ENCODE measurements at regions not wholly inside any gene's neighbourhood (a gene's known extent, or its start where the extent isn't known, plus 50 kb on each side); places are given as distances from the start of the nearest gene placed in this dataset.
"Not testable (repeated sequence)": the region's sequence is repeated elsewhere in the genome, so short reads cannot be mapped to it uniquely, and the experiment has no call there.

GRCh38 chr10:90975096-90975495, 54.2 kb upstream of the ANKRD1 start:
- DNase-seq: no peak

- no peak for DNase-seq
Observed at GRCh38 chr10:90977162-90977854, 56.4 kb upstream of the ANKRD1 start.

- no peak for DNase-seq
Observed at GRCh38 chr10:90977855-90978486, 57.1 kb upstream of the ANKRD1 start.

- DNase-seq: no peak
Observed at GRCh38 chr10:90982406-90983008, 61.6 kb upstream of the ANKRD1 start.

GRCh38 chr10:90983914-90984549, 63.1 kb upstream of the ANKRD1 start:
- DNase-seq: no peak

GRCh38 chr10:90984898-90985297, 64.0 kb upstream of the ANKRD1 start:
- no peak for DNase-seq

- DNase-seq: no peak
Observed at GRCh38 chr10:90985321-90985933, 64.5 kb upstream of the ANKRD1 start.

GRCh38 chr10:90986136-90986760, 65.4 kb upstream of the ANKRD1 start:
- no peak for DNase-seq

- DNase-seq: no peak
Observed at GRCh38 chr10:90986870-90987269, 66.0 kb upstream of the ANKRD1 start.

- no peak for DNase-seq
Observed at GRCh38 chr10:90987383-90987782, 66.5 kb upstream of the ANKRD1 start.

GRCh38 chr10:90988024-90988423, 67.1 kb upstream of the ANKRD1 start:
- no peak for DNase-seq

GRCh38 chr10:90988802-90989201, 67.9 kb upstream of the ANKRD1 start:
- no peak for DNase-seq

- DNase-seq: no peak
Observed at GRCh38 chr10:90989378-90989777, 68.5 kb upstream of the ANKRD1 start.

- DNase-seq: no peak
Observed at GRCh38 chr10:90992462-90992861, 71.6 kb upstream of the ANKRD1 start.

GRCh38 chr10:90993340-90993739, 72.5 kb upstream of the ANKRD1 start:
- DNase-seq: no peak

GRCh38 chr10:90997670-90998069, 76.8 kb upstream of the ANKRD1 start:
- no peak for DNase-seq

GRCh38 chr10:90998733-90999511, 78.0 kb upstream of the ANKRD1 start:
- no peak for DNase-seq

- no peak for DNase-seq
Observed at GRCh38 chr10:90999512-91000172, 78.8 kb upstream of the ANKRD1 start.

GRCh38 chr10:91000470-91000869, 79.6 kb upstream of the ANKRD1 start:
- no peak for DNase-seq

- DNase-seq: no peak
Observed at GRCh38 chr10:91000985-91001384, 80.1 kb upstream of the ANKRD1 start.

GRCh38 chr10:91002656-91003055, 81.8 kb upstream of the ANKRD1 start:
- DNase-seq: no peak

GRCh38 chr10:91003379-91003778, 82.5 kb upstream of the ANKRD1 start:
- DNase-seq: not testable (repeated sequence)

All from stimulated activated CD4-positive, alpha-beta T cell treated with anti-CD3 and anti-CD28 coated beads, Interleukin-2, amount 100 ng/mL, for 24 hours (primary cell).